Psoas muscle (tissue), 7 donors: ENCODE measurements at regions not wholly inside any gene's neighbourhood (a gene's known extent, or its start where the extent isn't known, plus 50 kb on each side); places are given as distances from the start of the nearest gene placed in this dataset.

ENCODE experiments used
- ATAC-seq, 4 donors: fragments of 200-7000 bp; cut with Tn5 transposase; one replicate each; pipeline ENCODE4 v1.9.1; 2020; ENCODE audit warnings: moderate library complexity in 3 of 4, mild to moderate bottlenecking in 2 of 4
- DNase-seq, 2 donors: peaks; one replicate each; pipeline ENCODE4 v3.0.0-alpha.2; 2020
- H3K27ac ChIP-seq: fragments of 200-600 bp; one replicate; pipeline ENCODE4 v1.8.0; 2022
- H3K27me3 ChIP-seq, 3 donors: fragments of 200-600 bp in 1 of 3; one replicate each; pipeline versions ENCODE4 v1.6.1 to v1.8.0; 2013 to 2022; ENCODE audit warnings: low read length in 2 of 3, mild to moderate bottlenecking in 2 of 3, moderate library complexity in 1 of 3; ENCODE audit not compliant: insufficient read depth in 3 of 3
- H3K36me3 ChIP-seq, 2 donors: fragments of 200-600 bp in 1 of 2; one replicate each; pipeline versions ENCODE4 v1.6.1 to v1.8.0; 2013 to 2022; ENCODE audit warnings: low read depth in 1 of 2, mild to moderate bottlenecking in 1 of 2, moderate library complexity in 1 of 2; ENCODE audit not compliant: insufficient read depth in 1 of 2
- H3K4me1 ChIP-seq: fragments of 200-600 bp; one replicate; pipeline ENCODE4 v1.8.0; 2022
- H3K4me3 ChIP-seq: fragments of 200-600 bp; one replicate; pipeline ENCODE4 v1.8.0; 2022; ENCODE audit warnings: mild to moderate bottlenecking
- H3K9me3 ChIP-seq: fragments of 200-600 bp; one replicate; pipeline ENCODE4 v1.8.0; 2022
- WGBS, 3 donors: extraction: QIAGEN DNeasy Blood & Tissue Kit; methylation state at CpG; one replicate each; pipeline versions ENCODE4 v1.1.6 to v1.1.7; 2013; 5-methylcytosine and 5-hydroxymethylcytosine counted together
- intact Hi-C, 2 donors: fragments of 100-400 bp; cut with DNase I; formaldehyde crosslinking; loops; one replicate each; pipeline versions ENCODE4 v1.11.0 to v1.14.2; 2022
- TF ChIP-seq, protein P1 (sequence below): fragments of 200-600 bp; IDR thresholded peaks from one replicate; pipeline ENCODE4 v1.8.0; 2022; ENCODE audit warnings: antibody characterized with exemption
- donor health status: healthy with polysubstance abuse.
- donor health status: DM: no; HTN: no; CAD: no; lungs with moderate emphysema.
- donor health status: Bipolar disorder and iron deficiency.
- donor health status: healthy.
- donor health status: DM: yes; HTN: yes; CAD: no.
- donor health status: DM: no; HTN: no; CAD: no.
- donor health status: DM: yes; HTN: yes; CAD: no.

DNA sequence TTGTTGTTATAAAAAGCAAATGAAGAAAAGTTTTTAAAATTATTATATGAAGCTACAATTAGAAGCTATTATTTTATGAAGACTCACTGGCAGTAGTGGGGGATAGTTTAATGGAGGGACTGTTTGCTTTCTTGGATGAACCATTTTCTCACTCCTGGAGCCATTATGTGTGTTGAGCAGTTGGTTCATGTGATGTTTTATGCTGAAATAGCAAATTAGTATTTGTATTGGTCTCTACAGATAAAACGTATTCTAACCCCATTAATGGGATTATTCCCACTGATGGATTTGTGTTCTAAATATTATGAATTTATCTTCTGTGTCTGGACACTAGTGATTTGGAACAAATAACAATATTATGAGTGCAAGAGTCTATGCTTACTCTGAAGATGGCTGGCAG, 507.5 kb upstream of the FSHR start:
- Histone ChIP-seq H3K4me1 (no peaks in the 10 kb centered on the region), H3K4me3 (no peak overlapping the region), H3K36me3 (no peaks in the 10 kb centered on the region), H3K27me3 (no peaks in the 10 kb centered on the region), H3K27ac (no peak overlapping the region), H3K9me3 (no peaks in the 10 kb centered on the region)
- ATAC-seq (no peak), DNase-seq (no peak)
- TF ChIP-seq, protein P1, sequence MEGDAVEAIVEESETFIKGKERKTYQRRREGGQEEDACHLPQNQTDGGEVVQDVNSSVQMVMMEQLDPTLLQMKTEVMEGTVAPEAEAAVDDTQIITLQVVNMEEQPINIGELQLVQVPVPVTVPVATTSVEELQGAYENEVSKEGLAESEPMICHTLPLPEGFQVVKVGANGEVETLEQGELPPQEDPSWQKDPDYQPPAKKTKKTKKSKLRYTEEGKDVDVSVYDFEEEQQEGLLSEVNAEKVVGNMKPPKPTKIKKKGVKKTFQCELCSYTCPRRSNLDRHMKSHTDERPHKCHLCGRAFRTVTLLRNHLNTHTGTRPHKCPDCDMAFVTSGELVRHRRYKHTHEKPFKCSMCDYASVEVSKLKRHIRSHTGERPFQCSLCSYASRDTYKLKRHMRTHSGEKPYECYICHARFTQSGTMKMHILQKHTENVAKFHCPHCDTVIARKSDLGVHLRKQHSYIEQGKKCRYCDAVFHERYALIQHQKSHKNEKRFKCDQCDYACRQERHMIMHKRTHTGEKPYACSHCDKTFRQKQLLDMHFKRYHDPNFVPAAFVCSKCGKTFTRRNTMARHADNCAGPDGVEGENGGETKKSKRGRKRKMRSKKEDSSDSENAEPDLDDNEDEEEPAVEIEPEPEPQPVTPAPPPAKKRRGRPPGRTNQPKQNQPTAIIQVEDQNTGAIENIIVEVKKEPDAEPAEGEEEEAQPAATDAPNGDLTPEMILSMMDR: no peak
- WGBS, 3 donors: 68 to 74% (median 72%) methylated on average over 1 of the region's 1 CpG
- intact Hi-C loops: no loop called here

DNA sequence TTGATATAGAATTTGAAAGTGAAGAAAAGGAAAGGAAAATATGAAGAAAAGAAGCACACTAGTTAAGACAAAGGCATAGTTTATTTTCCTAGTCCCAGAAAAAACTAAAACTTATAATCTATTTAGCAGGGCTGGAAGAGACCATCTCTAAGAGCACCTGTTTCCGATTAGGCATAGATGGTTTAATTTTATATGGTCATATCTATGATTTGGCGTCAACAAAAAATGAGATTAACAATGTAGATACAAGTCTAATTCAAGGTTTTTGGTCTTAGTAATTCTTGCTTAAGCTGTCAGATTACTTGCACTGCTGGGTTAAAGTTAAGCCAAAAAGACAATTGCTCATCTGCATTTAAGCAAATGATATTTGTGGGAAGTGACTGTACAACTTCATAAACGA, 502.5 kb upstream of the FSHR start:
- intact Hi-C loops: no loop called here
- TF ChIP-seq, protein P1: no peak
- ATAC-seq: no peak
- DNase-seq: no peak
- H3K4me1 ChIP-seq: no peaks in the 10 kb centered on the region
- no peaks in the 10 kb centered on the region for H3K36me3 ChIP-seq
- no peak overlapping the region for H3K4me3 ChIP-seq
- WGBS, 3 donors: 44 to 58% (median 49%) methylated on average over 3 of the region's 3 CpGs
- no peaks in the 10 kb centered on the region for H3K27me3 ChIP-seq
- no peak overlapping the region for H3K27ac ChIP-seq
- H3K9me3 ChIP-seq: no peaks in the 10 kb centered on the region

DNA sequence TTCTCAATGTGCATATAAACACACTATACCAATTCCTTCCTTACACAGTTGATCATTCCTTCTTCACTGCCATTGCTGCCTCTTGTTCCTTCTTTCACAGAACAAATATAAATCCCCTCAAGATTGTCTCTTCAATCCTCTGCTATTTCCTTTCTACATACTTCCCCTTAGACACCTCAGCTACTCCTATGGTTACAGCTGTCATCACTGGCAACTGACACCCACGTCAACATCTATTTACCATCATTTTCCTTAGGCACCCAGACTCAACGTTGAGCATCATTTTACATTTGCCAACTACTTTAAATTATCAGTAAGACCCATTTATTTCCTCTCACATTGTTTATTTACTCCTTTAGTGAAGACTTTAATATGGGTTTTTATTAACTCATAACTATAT, 488.8 kb upstream of the FSHR start:
- Histone ChIP-seq H3K9me3 (peaks cover 9% of the 10 kb centered on the region), H3K36me3 (no peaks in the 10 kb centered on the region), H3K4me3 (no peak overlapping the region), H3K27ac (no peak overlapping the region), H3K4me1 (no peaks in the 10 kb centered on the region), H3K27me3 (no peaks in the 10 kb centered on the region)
- 66 to 69% (median 69%) methylated on average over 2 of the region's 2 CpGs for WGBS, 3 donors
- no peak for ATAC-seq
- no peak for DNase-seq
- TF ChIP-seq, protein P1: no peak
- intact Hi-C loops: no loop called here

DNA sequence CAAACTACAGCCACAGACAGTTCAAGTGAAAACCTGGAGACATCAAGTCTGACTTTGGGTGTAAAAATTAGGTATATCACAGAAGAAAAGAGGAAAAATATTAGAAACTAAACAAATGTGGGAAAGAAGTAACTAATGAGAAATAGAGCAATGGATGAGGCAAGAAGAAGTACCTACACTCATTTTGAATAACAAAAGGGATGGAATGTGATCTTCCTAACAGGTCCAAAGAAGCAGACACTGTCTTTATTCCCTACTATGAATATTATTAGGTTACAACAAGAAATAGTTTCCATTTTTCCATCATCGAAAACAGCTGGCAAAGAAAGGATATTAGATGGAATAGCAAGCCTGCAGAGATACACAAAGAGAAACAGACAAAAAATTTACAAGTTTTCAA, 486.3 kb upstream of the FSHR start:
- WGBS, 3 donors: 69 to 76% (median 71%) methylated on average over 1 of the region's 1 CpG
- no peaks in the 10 kb centered on the region for H3K4me1 ChIP-seq
- H3K36me3 ChIP-seq: no peaks in the 10 kb centered on the region

DNA sequence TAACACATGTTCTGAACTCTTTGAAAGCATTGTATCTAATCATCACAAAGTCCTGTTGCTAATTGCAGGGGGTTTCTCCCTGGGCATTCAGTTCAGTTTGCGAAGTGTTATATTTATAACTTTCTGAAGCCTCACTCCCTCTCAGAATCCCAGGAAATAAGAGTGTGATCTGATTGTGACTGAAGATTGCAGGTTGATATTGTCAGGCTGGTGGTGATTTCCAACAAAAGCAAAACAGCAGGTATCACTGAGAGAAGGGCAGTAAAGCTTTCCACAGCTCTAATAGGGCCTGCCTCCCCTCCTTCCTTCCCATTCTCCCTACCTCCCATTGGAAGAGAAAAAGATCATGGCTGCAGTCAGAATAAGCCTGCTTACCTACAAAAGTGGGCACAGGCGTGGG, 466.7 kb upstream of the FSHR start:
- no peaks in the 10 kb centered on the region for H3K36me3 ChIP-seq
- ATAC-seq: no peak
- H3K4me3 ChIP-seq: no peak overlapping the region
- no peaks in the 10 kb centered on the region for H3K9me3 ChIP-seq
- H3K4me1 ChIP-seq: no peaks in the 10 kb centered on the region
- WGBS, 3 donors: 70 to 84% (median 78%) methylated on average over 2 of the region's 2 CpGs
- TF ChIP-seq, protein P1: no peak
- H3K27me3 ChIP-seq: no peaks in the 10 kb centered on the region
- no peak overlapping the region for H3K27ac ChIP-seq
- no peak for DNase-seq
- intact Hi-C loops: no loop called here

More for the DNA sequence above, 486.3 kb upstream of the FSHR start:
- Histone ChIP-seq H3K27ac (no peak overlapping the region), H3K4me3 (no peak overlapping the region), H3K27me3 (no peaks in the 10 kb centered on the region), H3K9me3 (no peaks in the 10 kb centered on the region)
- DNase-seq (no peak), ATAC-seq (no peak)
- TF ChIP-seq, protein P1: no peak
- intact Hi-C loops: no loop called here
